ENCODE measurements at regions not wholly inside any gene's neighbourhood (a gene's known extent, or its start where the extent isn't known, plus 50 kb on each side); places are given as distances from the start of the nearest gene placed in this dataset.

DNA sequence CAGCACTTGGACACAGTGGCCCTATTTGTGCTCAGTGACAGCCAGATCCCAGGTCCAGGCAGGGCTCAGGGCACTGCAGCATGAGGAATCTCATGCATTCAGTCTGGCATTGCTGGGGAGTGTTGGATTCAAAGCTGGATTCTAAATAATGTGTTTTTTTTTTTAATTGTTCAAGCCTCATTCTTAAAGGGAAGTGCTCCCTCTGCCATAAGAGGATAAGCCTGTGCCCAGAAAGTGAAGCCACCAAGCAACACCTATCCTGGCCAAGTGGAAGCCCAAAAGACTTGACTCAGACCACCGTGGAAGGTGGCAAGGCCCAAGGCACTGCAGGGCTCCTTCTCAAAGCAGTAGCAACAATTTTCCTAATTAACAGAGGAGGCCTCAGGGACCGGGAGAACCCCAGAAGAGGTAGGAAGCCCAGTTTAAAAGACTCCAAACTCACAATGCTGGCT lies 135.6 kb downstream of the ACTL7B start:
- no peak for DNase-seq

DNA sequence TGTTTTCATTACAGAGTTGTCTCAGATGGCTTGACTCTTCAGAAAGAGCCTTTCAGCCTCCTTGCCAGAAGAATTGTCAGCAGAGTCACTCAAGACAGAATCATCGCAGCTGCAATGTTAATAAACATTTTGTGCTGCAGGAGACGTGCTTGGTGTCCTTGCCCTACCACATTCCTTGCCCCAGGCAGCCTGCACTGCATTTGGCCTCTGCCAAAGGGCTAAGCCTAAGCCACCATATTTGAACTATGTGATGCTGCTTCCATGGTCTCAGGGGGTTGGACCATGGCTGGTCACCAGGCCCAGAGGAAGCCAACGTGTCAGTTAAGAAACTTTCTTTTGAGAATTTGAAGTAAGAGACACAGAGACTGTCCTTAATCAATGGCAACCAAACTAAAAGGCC lies 145.4 kb downstream of the ACTL7B start:
- DNase-seq, result no peak

DNA sequence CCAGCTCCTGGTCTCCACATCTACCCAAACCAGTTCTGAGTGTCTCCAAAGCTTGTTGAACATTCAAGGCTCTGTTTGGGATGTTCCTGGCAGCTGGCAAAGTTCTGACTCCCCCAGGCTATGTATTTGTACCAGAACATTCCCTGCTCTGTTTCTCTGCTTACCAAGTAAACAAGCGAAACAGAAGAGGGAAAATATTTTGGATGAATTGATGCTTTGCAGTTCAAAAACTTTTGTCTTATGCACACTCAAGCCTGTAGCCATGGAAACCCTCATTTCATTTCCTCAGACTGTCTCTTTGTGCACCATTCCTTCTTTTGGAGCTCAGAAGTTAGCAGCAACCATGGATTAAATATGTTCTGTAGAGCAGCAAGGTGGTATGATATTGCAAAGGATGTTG lies 145.8 kb downstream of the ACTL7B start:
- no peak for DNase-seq

DNA sequence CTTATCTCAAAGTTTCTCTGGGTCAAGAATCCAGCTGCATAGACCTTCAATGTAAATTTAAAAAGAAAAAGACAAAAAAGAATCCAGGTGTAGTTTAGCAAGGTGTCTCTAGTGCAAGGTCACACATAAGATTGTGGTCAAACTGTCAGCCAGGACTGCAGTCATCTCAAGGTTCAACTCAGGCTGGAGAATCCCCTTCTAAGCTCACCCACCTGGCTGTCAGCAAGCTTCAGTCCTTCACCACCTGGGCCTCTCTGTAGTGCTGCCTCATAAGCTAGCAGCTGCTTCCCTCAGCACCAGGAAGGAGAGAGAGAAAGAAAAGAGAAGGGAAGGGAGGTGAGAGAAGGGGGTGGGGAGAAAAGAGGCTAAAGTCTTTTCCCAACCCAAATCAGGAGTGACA lies 146.7 kb downstream of the ACTL7B start:
- DNase-seq, result no peak

DNA sequence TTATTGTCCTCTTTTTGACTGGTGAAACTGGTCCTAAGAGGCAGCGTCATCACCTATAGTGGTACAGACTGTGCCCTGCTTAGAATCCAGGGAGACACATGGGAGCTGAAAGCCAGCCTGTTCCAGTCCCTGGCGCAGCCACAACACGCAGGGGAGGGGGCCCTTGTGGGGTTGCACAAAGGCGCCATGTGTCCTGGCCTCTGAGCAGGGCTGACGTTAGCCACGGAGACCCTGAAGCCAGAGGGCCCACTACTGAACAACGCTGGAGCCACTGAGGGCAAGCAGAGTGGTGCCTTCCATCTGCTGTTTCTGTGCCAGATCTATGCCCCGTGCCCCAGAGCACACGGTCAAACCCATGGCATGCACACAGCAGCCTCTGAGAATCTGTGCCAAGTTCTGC lies 147.3 kb downstream of the ACTL7B start:
- DNase-seq, result no peak

DNA sequence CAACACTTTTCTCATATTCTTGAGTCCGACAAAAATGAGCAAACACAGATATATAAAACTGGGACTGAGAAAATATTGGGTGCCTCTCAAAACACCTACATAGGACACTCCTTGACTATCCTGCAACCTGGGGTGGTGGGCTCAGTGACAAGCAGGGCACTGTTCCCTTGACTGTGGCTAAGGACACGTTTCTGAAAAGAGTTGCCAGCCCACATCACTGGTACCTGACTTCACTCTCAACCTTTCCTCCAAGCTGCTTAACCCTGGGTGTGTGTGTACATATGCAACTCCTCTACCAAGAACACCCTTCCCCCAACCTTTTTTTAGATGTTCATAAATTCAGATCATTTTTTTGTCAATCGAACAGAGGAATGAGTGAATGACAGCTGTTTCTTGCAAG lies 148.7 kb downstream of the ACTL7B start:
- no peak for DNase-seq

DNA sequence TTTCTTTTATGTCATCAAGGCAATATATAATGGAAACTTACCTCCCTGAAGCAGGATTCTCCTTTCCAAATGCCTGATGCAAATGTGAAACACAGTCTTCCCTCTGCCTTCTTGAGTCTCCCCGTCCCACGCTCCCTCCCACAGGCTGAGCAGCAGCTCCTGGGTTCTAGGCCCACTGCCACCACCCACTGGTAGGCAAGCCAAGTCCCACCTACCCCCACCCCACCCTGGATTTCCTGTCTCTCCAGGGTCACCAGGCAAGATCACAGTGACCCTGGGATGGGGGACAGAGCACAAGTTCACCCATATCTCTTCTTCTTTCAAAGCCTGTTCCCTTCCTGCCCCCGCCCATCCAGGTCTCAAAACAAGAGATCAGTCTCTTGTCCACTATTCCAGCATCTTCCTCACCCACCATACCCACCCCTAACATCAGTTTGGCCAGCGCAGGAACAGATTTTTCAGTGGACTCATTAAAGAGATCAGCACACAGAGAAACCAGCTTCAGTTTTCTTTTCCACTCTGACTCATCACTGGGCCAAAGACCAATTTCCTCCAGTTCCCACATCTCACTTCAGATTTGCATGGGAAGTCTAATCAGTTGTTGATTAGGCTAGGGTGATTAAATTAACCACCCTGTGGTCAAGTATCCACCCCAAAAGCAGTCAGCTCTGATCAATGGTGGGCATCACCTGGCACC lies 151.5 kb downstream of the ACTL7B start:
- no peak for DNase-seq

DNA sequence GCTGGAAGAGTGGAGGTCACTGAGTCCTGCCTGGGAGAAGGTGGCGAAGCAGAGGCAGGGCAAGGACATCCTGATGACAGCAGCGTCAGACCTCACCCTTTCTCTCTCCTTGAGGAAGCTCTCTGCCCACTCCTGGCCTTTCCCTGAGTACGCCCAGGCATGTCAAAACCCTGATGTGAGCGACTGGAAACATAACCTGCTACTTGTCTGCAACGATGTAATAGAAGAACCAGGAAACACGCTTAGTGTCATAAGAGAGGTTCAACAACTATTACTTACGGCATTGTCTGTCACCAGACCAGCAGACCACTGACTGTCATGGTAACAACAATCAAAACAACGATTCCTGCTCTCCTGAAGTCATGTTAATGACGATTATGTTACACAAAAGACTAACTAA lies 152.4 kb downstream of the ACTL7B start:
- no peak for DNase-seq

DNA sequence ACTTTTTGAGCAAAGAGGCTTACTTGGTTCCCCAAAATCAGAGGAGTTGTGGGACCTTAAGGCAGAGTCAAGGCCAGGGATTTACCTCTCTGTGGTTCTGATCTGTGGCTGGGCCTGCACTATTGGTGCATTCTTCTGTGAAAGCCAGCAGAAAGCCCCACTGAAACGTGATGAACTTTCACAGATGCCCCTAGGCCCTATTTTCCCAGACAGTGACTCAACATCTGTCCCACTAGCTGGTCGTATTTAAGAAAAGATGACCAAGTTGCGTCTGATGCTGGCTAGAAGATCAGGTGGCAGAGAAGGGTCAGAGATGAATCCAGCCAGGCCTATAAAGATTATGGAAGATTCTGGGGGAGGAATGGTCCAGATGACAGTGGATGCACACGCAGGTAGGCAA lies 153.1 kb downstream of the ACTL7B start:
- no peak for DNase-seq

DNA sequence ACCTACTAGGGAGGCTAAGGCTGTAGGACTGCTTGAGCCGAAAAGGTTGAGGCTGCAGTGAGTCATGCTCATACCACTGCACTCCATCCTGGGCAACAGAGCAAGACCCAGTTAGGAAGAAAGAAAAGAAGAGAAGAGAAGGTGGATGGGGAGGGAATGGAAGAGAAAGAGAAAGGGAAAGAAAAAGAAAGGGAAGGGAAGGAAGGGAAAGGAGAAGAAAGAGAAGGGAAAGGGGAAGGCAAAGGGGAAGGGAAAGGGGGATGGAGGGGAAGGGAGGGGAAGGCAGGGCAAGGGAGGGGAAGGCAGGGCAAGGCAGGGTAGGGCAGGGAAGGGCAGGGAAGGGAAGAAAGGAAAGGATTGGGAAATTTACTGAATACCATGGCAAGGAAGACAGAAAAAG lies 157.0 kb downstream of the ACTL7B start:
- DNase-seq, result no peak

DNA sequence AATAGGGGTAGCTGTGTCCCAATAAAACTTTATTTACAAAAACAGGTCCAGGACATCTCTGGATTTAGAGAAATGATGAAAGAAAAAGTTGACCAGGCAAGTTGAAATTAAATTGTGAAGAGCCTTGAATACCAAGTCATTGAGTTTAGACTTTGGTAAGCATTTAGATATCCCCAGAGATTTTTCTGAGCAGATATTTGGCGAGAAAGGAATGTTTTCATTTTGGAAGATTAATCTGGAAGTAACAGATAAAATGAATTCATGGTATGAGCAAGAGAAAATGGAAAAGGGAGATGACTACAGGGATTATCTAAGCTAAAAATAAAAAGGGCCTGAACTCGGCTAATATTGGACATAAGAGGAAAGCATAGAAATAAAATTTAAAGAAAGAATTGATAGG lies 157.6 kb downstream of the ACTL7B start:
- no peak for DNase-seq

DNA sequence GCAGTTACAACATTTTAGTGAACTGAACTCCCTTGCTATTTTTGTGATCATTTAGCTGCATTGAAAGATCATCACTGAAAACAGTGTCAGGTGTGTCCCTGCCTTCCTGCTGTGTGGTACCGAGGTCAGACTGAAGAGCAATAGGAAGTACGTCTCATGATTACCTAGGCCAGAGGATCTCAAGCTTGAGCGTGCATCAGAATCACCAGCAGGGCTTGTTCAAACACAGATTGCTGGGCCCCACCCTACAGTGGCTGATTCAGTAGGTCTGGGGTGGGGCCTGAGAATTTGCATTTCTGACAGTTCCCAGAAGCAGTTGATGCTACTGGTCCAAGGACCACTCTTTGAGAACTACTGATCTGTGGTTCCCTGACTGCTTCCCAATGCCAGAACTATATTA lies 159.6 kb downstream of the ACTL7B start:
- DNase-seq, result no peak

DNA sequence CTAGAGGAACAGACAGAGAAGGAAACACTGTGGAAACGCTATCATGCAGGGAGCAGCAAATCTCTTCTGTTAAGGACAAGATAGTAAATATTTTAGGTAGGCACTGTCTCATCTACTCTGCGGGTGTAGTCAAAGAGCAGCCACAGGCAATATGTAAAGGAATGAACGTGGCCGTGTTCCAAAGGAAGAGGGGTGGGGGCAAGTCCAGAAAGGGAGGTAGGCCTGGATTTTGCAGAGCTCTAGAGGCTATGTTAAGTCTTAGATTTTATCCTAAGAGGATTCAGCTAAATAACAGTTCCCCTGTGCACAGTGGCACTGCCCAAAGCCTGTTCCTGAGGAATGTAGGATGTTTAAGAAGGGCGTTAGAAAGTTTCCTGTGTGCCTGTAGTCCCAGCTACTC lies 161.6 kb downstream of the ACTL7B start:
- no peak for DNase-seq

DNA sequence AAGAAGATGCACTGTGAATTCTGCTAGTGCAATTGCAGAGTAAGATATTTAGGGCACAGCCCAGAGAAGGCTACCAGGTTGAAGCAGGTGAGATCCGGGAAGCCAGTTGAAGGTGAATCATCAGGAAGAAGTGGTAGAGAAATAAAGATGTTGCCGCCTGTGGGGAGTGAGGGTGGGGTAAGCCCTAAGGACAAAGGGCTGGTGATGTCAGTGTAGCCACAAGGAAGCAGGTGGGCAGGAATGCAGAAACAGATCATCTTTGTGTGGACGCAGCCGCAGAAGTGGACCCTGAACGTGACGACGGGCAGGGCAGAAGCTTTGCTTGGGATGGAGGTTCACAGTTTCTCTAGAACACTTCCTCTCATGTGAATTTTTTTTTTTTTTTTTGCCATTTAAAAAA lies 164.2 kb downstream of the ACTL7B start:
- DNase-seq, result no peak

DNA sequence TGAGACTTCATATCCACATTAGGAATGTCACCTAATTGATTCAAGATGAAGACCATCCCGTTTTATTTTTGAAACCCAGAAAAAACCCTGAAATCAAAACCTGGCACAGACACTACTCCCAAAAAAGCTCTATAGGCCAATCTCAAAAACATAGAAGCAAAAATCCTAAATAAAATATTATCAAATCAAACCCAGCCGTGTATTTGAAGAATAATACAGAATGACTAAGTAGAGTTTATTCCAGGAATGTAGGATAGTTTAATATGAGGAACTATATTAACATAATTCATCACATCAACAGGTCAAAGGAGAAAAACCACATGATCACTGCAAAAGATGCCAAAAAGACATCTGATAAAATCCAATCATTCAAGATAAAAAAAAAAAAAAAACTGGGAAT lies 167.1 kb downstream of the ACTL7B start:
- no peak for DNase-seq

DNA sequence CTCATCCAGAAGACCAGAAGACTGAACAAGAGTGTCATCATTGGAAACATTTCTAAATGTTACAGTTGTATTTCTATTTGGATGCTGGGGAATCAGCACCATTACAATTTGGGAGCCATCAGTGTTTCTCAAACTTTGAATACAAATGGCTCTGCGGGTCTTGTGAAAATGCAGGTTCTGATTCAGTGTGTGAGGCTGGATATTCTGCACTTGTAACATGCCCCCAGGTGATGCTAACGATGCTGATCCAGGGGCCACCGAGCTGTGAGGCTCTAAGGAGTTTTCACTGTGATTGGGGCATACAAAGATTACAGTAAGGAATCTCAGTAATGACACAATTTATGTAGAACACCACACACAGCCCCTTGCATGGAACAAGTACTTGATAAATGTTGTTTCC lies 167.7 kb downstream of the ACTL7B start:
- no peak for DNase-seq

DNA sequence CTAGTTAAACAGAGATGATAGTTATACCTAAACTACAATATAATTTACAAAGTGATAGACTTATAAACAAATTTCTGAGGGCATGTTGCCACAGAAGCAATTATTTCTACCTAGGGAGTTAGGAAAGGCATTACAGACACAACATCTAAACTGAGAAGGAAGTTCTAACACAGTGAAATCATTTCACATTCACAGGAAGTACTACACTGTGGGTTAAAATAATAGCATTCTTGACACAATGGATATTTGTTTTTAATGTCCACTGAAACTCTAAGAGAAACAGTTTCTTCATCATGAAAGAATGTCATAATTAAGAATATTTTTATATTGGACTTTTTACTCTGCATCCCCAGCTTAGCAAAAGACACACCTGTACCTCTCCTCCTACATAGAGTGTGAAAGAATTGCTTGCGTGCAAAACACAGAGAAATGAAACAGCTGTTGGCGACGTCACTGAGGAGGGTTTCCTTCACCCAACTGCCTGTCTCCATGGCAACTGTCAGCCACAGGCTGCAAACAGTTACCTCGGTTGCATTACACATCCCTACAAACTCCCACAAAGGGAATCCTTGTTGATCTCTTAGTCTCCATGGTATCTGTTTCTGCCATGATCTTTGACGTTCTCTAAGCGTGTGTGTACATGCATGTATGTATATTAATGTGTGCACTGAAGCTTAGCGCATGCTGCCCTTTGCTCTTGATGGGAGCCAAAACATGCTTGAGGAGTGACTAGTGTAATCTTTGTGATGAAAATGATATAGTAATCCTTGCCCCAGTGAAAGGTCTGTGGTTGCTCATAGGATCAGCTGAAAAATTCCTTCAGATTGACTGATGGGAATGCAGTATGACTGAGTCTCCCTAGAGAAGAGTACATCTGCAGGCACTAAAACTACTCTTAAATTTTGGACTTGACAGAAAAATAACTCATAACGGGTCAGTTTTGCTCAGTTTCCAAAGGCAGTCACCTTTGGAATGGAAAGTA lies 168.5 kb downstream of the ACTL7B start:
- peak; percentile 78 for DNase-seq

DNA sequence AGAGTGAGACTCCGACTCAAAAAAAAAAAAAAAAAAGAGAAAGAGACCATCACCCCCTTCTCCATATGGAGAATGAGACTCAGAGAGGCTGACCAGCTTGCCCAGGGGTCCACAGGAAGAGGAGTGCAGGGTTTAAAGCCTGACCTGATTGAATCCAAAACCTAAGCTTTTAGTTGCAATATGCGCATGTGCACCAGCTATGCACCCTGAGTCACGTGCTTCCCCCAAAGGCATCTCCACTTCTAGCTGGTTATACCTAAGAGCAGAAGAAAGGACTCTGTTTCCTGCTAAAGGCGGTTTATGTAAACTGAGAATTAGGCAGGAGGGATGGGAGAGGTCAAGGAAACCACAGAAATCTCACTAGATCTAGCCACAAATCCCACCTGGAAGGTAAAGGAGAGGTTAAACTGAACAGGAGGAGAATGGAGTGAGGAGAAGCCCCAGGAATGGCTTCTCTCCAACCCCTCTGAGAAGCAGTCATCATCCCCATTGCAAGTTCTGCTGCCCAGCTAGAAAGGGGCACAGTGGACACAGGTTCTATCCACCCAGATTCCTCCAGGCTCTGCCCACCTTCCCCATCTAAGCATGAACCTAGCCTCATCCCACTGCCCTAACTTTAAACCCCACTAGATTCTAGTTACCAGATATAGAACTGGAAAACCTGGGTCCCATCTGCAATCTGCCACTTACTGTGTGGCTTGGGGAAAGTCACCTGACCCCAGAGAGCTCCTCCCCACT lies 171.3 kb downstream of the ACTL7B start:
- no peak for DNase-seq

DNA sequence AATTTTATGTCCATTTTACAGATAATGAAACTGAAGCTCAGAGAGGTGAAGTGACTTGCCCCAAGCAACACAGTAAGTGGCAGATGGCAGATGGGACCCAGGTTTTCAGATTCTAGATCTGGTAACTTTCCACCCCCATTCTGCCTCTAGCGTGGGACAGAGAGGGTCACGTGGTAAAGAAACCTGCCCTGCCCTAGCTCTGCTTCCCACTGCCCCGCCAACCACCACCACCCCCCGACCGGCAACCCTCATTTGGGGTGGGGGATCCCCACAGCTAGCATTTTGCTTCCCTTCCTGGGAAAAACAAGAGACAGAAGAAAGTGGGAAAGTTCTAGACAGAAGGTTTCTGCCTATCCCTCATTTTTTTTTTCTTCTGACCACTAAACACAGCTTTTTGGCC lies 172.5 kb downstream of the ACTL7B start:
- no peak for DNase-seq

DNA sequence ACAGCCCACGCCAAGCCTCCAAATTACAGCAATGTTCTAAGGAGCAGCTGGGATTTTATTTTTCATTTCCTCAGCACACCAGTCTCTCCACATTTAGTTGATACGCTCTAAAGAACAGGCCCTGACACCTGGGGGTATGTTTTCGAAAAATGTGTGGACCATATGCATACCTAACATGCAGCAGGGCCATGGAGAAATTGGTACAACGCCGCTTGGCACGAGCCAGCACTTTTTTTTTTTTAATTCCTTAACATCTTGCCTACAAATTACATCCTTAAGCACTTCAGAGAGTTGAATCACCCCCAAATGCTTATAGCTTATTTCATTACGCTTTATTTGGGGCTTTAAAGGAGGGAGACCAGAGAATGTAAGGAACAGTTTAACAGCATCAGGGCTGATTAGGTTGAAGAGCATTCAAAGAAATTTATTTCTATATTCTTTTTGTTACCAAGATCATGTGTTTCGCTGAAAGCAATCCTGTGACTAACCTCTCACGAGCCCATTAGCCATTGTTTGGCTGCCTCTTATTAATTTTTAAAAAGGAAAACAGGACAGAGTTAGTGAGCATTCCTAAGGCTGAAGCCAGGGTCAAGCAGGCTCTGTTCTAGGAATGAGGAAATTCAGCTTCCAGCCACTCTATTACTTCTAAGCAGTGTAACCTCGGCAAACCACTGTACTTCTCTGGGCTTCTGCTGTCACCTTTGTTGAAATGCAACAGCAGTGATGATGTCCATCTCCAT lies 173.8 kb downstream of the ACTL7B start:
- peak; percentile 10 for DNase-seq

DNA sequence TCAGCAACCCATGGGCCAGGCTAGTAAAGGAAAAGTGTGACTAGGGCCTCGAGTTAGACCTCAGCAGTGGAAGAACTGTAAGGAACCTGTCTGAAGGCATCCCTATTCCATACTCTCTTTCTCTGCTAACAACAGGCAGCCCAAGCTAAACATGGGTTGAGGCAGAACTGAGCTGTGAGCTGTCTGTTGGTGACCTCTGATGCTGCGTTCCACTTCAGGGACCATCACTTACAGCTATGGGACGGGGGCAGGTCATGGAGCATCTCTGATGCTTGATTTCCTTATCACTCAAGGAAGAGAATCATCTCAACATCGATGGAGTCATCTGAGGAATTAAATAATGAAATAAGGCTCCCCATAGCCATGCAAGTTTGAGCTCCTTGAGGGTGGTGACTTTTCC lies 174.8 kb downstream of the ACTL7B start:
- DNase-seq, result no peak

DNA sequence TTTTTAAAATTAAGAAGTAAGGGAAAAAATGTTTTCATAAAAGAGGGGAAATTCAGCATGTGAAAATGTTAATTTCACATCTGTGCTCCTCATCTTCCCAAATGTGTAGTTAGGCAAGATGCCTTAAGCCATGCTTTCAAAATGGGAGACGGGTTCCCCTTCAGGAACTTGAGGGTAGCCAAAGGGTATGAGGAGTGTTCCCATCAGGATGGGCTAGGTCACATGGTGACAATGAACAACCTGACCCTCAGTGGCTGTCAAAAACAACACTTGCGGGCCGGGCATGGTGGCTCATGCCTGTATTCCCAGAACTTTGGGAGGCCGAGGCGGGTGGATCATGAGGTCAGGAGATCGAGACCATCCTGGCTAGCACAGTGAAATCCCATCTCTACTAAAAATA lies 178.0 kb downstream of the ACTL7B start:
- DNase-seq, result no peak
